Heart left ventricle (tissue), 16 donors: ENCODE measurements at regions not wholly inside any gene's neighbourhood (a gene's known extent, or its start where the extent isn't known, plus 50 kb on each side); places are given as distances from the start of the nearest gene placed in this dataset.

Source experiments
- ATAC-seq, 4 donors: fragments of 200-7000 bp; cut with Tn5 transposase; one replicate each; pipeline ENCODE4 v1.9.1; 2020 to 2022; ENCODE audit warnings: moderate library complexity in 4 of 4, mild to moderate bottlenecking in 3 of 4, moderate number of reproducible peaks in 1 of 4
- DNase-seq, 5 donors: peaks; one replicate each; pipeline ENCODE4 v3.0.0-alpha.2; 2020
- H3K27ac ChIP-seq, 12 donors: fragments of 200-600 bp; sonication (generic) in 4 of 12; one replicate each; pipeline versions ENCODE4 v1.5.0 to v1.8.0; 2016 to 2022; ENCODE audit warnings: mild to moderate bottlenecking in 2 of 12
- H3K27me3 ChIP-seq, 9 donors: fragments of 200-600 bp; sonication (generic) in 2 of 9; one replicate each; pipeline versions ENCODE4 v1.5.1 to v1.8.0; 2016 to 2022; ENCODE audit warnings: mild to moderate bottlenecking in 3 of 9
- H3K36me3 ChIP-seq, 9 donors: fragments of 200-600 bp; sonication (generic) in 2 of 9; one replicate each; pipeline versions ENCODE4 v1.5.0 to v1.8.0; 2018 to 2022; ENCODE audit warnings: mild to moderate bottlenecking in 2 of 9
- H3K4me1 ChIP-seq, 12 donors: fragments of 200-600 bp; sonication (generic) in 4 of 12; one replicate each; pipeline versions ENCODE4 v1.5.0 to v1.8.0; 2016 to 2022; ENCODE audit warnings: mild to moderate bottlenecking in 3 of 12
- H3K4me3 ChIP-seq, 12 donors: fragments of 200-600 bp; sonication (generic) in 4 of 12; one replicate each; pipeline versions ENCODE4 v1.5.0 to v1.8.0; 2017 to 2022; ENCODE audit warnings: mild to moderate bottlenecking in 9 of 12, moderate library complexity in 4 of 12
- H3K9me3 ChIP-seq, 12 donors: fragments of 200-600 bp; sonication (generic) in 4 of 12; one replicate each; pipeline versions ENCODE4 v1.5.0 to v1.8.0; 2016 to 2022; ENCODE audit warnings: mild to moderate bottlenecking in 1 of 12
- POLR2A ChIP-seq, 2 donors: fragments of 450-650 bp; IDR thresholded peaks; one replicate each; pipeline ENCODE4 v1.6.1; 2017; ENCODE audit warnings: antibody characterized with exemption in 2 of 2, mild to moderate bottlenecking in 2 of 2, moderate library complexity in 2 of 2
- WGBS, 4 donors: extraction: QIAGEN DNeasy Blood & Tissue Kit in 2 of 4; methylation state at CpG; one replicate each; pipeline versions ENCODE4 v1.1.5 to v1.1.7; 2013 to 2018; 5-methylcytosine and 5-hydroxymethylcytosine counted together
- intact Hi-C, 10 donors: fragments of 100-400 bp; cut with DNase I; formaldehyde crosslinking; loops; one replicate each; pipeline versions ENCODE4 v1.11.1 to v1.14.2; 2022
- TF ChIP-seq, protein P1 (sequence below), 12 donors: fragments of 200-600 bp; sonication (generic) in 4 of 12; IDR thresholded peaks; one replicate each; pipeline versions ENCODE4 v1.5.0 to v1.8.0; 2018 to 2022; ENCODE audit warnings: antibody characterized with exemption in 12 of 12, mild to moderate bottlenecking in 5 of 12
- donor health status: ischemic (EF 13 %, LVEDD 7.1; RV severe dilation, severe dysfunction).
- donor health status: healthy with polysubstance abuse.
- donor health status: DM: no; HTN: yes; CAD: no.
- donor health status: DM: no; HTN: no; CAD: no.
- donor health status: ischemic (EF 25% LVEDD 6.9; RV normal size, moderate dysfunction).
- donor health status: ischemic (EF 25% LVEDD 5.7; RV mildly dilated, moderate dysfunction).
- donor health status: healthy.
- donor health status: DM: yes; HTN: yes; CAD: no.
- donor health status: ischemic (EF 35%, LVEDD 5.7; RV mildly dilated, moderate dysfunction).
- donor health status: nonischemic (EF 11% LVEDD 7.7; RV severe dilation, severe dysfunction).
- donor health status: DM: yes; HTN: yes; CAD: no.
- donor health status: PGD.
- donor health status: ischemic (EF 29% LVEDD 5.4; RV normal size, mild dysfunction).
- donor health status: nonischemic (EF 23%, LVEDD 6.1; RV moderate dilation, normal function).

DNA sequence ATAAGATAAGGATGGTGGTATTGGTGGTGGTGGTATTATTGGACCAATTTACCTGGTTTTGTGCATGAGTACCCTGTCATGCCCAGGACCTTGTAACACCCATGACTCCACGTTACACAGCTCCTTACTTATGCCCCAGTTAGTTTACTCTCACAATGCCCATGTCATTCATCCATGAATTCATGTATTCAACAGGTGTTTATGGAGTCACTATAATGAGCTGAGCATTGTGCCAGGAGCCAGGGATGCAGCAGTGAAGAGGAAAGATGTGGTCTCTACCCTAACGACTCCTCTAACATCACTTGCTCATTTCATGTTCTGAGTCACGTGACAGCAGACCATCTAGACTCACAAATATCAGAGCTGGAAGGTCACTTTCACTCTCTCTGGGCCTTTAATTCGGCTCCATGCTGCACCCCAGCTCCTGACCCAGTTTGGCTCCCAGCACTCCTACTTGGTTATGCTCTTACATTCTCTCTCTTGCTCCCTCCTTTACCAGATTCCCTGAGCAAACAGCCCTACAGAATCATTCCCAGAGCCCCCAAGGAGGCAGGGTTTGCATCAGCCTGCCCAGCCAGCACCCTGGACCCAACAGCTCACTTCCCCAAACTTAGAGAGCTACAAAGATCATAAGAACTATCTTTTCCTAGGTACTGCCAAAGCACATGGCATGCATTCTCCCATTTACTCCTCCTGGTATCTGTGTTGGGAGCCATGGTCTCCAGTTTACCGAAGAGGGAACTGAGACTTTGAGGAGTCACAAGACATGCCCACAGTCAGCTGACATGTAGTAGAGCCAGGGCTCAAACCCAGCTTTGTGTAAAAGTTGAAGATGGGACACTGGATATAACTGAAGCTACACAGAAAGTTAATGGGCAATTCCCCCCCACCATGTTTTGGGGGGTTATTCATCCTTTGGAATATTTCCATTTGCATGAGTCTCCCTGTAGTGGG is 449.9 kb downstream of the LRATD1 start:
- Histone ChIP-seq H3K9me3 (no peaks in the 10 kb centered on the region), H3K36me3 (no peaks in the 10 kb centered on the region), H3K4me1 (no peaks in the 10 kb centered on the region), H3K27ac (no peak overlapping the region), H3K27me3 (no peaks in the 10 kb centered on the region), H3K4me3 (no peak overlapping the region)
- intact Hi-C loops: no loop called here
- TF ChIP-seq POLR2A (IDR thresholded peaks at IDR 0.05): no peak
- TF ChIP-seq, protein P1, sequence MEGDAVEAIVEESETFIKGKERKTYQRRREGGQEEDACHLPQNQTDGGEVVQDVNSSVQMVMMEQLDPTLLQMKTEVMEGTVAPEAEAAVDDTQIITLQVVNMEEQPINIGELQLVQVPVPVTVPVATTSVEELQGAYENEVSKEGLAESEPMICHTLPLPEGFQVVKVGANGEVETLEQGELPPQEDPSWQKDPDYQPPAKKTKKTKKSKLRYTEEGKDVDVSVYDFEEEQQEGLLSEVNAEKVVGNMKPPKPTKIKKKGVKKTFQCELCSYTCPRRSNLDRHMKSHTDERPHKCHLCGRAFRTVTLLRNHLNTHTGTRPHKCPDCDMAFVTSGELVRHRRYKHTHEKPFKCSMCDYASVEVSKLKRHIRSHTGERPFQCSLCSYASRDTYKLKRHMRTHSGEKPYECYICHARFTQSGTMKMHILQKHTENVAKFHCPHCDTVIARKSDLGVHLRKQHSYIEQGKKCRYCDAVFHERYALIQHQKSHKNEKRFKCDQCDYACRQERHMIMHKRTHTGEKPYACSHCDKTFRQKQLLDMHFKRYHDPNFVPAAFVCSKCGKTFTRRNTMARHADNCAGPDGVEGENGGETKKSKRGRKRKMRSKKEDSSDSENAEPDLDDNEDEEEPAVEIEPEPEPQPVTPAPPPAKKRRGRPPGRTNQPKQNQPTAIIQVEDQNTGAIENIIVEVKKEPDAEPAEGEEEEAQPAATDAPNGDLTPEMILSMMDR (IDR thresholded peaks at IDR 0.05): no peak
- DNase-seq (no peak), ATAC-seq (no peak)
- 75 to 84% (median 79%) methylated on average over 5 of the region's 5 CpGs for WGBS, 4 donors

GRCh38 chr2:15084826-15085489 is 452.4 kb downstream of the LRATD1 start:
- H3K4me3 ChIP-seq: no peak overlapping the region
- intact Hi-C loops: no loop called here
- 80 to 92% (median 86%) methylated on average over 25 to 33 of the region's 33 CpGs for WGBS, 4 donors
- H3K27me3 ChIP-seq: no peaks in the 10 kb centered on the region
- DNase-seq: no peak
- no peak for ATAC-seq
- no peaks in the 10 kb centered on the region for H3K36me3 ChIP-seq
- no peak overlapping the region for H3K27ac ChIP-seq
- no peaks in the 10 kb centered on the region for H3K4me1 ChIP-seq
- no peaks in the 10 kb centered on the region for H3K9me3 ChIP-seq
- TF ChIP-seq, protein P1 (IDR thresholded peaks at IDR 0.05): no peak
- no peak for TF ChIP-seq POLR2A (IDR thresholded peaks at IDR 0.05)

DNA sequence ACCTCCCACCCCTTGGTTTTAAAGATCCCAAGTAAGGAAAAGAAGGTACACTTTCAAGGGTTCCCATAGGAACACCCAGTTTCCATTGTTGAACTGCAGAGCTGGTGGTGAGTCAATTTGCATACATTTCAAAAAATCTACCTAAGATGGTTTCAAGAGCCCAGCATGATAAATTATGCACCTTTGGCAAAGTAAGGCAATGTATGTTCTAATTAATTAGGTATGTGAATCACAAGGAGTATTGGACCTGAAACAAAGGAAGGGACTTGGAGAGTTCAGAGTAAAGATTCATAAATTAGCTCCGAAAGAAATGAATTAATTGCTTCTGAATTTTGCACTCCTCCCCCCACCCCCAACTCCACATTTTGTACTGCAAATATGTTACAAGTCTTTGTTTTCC is 459.7 kb downstream of the LRATD1 start:
- no peak for ATAC-seq
- Histone ChIP-seq H3K27ac (no peak overlapping the region), H3K36me3 (no peaks in the 10 kb centered on the region), H3K27me3 (no peaks in the 10 kb centered on the region), H3K4me3 (no peak overlapping the region), H3K4me1 (no peaks in the 10 kb centered on the region), H3K9me3 (no peaks in the 10 kb centered on the region)
- TF ChIP-seq, protein P1 (IDR thresholded peaks at IDR 0.05): no peak
- no peak for TF ChIP-seq POLR2A (IDR thresholded peaks at IDR 0.05)
- 79 to 93% (median 86%) methylated on average over 1 of the region's 1 CpG for WGBS, 4 donors
- no peak for DNase-seq
- intact Hi-C loops: no loop called here

GRCh38 chr2:15092691-15093090 is 460.2 kb downstream of the LRATD1 start:
- no peaks in the 10 kb centered on the region for H3K36me3 ChIP-seq
- H3K9me3 ChIP-seq: no peaks in the 10 kb centered on the region
- no peak overlapping the region for H3K4me3 ChIP-seq
- ATAC-seq (no peak), DNase-seq (no peak)
- TF ChIP-seq, protein P1 (IDR thresholded peaks at IDR 0.05): no peak
- TF ChIP-seq POLR2A (IDR thresholded peaks at IDR 0.05): no peak
- no peaks in the 10 kb centered on the region for H3K27me3 ChIP-seq
- 72 to 81% (median 75%) methylated on average over 6 of the region's 6 CpGs for WGBS, 4 donors
- H3K27ac ChIP-seq: no peak overlapping the region
- intact Hi-C loops: no loop called here
- no peaks in the 10 kb centered on the region for H3K4me1 ChIP-seq
